ENCODE measurements at regions not wholly inside any gene's neighbourhood (a gene's known extent, or its start where the extent isn't known, plus 50 kb on each side); places are given as distances from the start of the nearest gene placed in this dataset.

DNA sequence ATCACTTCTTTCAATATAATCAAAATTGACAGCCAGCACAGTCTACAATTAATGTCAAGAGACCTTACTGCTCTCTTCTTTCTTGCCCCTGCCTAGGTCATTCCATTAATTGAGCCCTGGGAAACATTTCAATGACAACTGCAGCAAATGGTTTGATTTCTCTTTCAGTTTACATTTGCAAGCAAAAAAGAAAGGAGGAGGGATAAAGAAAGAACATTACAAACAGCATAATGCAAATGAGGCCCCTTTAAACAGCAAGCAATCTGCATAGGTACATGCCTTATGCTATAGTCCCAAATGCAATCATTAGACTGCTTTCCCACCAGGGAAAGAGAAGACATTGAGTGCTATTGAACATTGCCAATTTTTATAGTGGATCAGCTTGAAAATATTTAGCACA lies 655.0 kb upstream of the CDH2 start:
- no peaks in the 10 kb centered on the region for H3K27me3 Mint-ChIP-seq
- no peaks in the 10 kb centered on the region for H3K4me1 Mint-ChIP-seq (ENCODE audit: low read depth)
- no peak for DNase-seq
- no peak overlapping the region for H3K4me3 Mint-ChIP-seq
- no peak overlapping the region for H3K27ac Mint-ChIP-seq
- peaks cover 12% of the 10 kb centered on the region for H3K9me3 Mint-ChIP-seq
- H3K36me3 Mint-ChIP-seq (ENCODE audit: low read depth) = no peaks in the 10 kb centered on the region

DNA sequence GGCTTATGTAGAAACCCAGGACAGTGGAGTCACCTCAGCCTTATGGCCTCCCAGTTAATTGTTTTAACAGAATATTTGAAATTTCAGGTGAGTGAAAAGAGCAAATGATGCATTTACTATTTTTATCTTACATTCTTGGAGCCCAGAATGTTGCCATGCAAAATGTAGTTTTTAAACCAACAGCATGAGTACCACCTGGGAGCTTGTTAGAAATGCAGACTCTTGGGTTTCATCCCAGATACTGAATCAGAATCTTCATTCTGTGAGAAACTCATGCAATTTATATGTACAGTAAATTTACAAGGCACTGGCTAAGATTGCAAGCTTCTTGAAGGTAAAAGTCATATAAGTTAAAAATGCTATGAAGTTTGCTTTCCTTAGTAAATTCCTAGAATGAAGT lies 654.5 kb upstream of the CDH2 start:
- no peaks in the 10 kb centered on the region for H3K36me3 Mint-ChIP-seq (ENCODE audit: low read depth)
- no peak overlapping the region for H3K27ac Mint-ChIP-seq
- H3K4me1 Mint-ChIP-seq (ENCODE audit: low read depth) = no peaks in the 10 kb centered on the region
- no peak for DNase-seq
- H3K27me3 Mint-ChIP-seq = no peaks in the 10 kb centered on the region
- peaks cover 12% of the 10 kb centered on the region for H3K9me3 Mint-ChIP-seq
- H3K4me3 Mint-ChIP-seq = no peak overlapping the region

DNA sequence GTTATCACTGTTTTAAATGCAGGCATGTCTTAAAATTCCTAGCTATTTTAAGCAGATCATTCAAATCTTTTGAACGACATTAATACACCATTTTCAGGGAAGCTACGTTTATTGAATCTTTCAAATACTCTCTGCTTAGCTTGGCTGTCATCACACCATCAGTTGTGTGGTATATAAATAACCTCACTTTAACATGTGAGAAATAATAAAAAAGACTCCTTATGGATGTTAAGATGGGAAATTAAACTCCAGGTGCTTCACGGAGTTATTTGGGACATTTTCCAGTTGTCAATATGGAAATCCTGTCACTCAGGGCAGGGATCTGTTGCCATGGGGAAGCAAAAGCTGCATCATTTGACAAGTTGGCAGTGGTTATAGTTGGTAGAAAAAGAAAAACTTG lies 649.2 kb upstream of the CDH2 start:
- Mint-ChIP-seq H3K27me3 (no peaks in the 10 kb centered on the region), H3K4me1 (ENCODE audit: low read depth) (no peaks in the 10 kb centered on the region), H3K9me3 (peaks cover 16% of the 10 kb centered on the region), H3K36me3 (ENCODE audit: low read depth) (no peaks in the 10 kb centered on the region), H3K4me3 (no peak overlapping the region), H3K27ac (no peak overlapping the region)
- DNase-seq = no peak

DNA sequence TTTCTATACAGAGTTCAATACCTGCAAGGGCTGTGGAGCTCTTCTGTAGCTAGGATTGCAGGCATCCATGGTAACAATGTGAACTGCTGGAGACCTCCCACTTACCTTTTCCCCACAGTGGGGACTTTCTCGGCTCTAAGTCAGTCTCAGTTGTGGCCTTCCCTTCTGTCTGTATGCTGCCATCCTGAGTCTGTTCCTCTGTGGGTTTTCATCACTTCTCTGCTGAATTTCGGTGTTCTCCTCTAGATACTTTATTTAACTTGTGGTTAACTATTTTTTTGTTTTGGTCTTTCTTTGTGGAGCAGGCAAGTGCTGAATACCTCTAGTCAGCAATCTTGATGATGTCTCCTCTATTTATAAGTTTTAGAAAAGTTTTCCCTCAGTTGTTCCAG lies 647.2 kb upstream of the CDH2 start:
- Mint-ChIP-seq H3K27ac (no peak overlapping the region), H3K27me3 (no peaks in the 10 kb centered on the region), H3K4me1 (ENCODE audit: low read depth) (no peaks in the 10 kb centered on the region), H3K4me3 (no peak overlapping the region), H3K36me3 (ENCODE audit: low read depth) (no peaks in the 10 kb centered on the region), H3K9me3 (peaks cover 16% of the 10 kb centered on the region)
- no peak for DNase-seq

DNA sequence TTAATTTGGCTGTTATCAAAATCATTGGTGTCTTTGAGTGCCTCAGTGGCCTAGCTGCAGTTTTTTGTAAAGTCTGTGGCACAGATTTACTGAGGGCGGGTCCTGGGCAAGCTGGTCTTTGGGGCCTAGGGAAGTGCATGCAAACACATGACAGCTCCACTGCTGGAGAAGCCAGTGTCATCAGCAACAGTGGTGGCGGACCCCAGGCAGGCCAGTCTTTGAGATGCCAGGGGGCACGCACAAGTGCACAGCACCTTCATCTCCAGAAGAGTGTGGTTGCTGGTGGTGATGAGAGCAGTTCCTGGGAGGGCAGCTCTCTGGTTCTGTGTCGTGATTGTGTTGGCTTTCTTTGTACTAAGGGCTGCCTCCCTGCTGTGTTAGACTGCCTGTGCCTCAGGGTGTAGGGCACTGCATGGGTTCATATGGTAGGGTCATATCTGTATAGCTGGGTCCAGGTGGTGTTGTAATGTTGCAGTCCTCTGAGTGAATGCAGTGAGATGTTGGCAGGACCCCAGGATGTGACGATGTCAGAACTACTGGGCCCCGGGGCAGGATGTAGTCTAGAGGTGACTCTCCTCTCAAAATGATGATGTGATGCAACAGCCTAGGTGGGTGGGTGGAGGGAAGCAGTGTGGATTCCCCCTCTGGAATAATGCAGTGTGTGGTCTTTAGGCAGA lies 646.7 kb upstream of the CDH2 start:
- Mint-ChIP-seq H3K36me3 (ENCODE audit: low read depth) (no peaks in the 10 kb centered on the region), H3K9me3 (peaks cover 16% of the 10 kb centered on the region), H3K4me1 (ENCODE audit: low read depth) (no peaks in the 10 kb centered on the region), H3K4me3 (no peak overlapping the region), H3K27me3 (no peaks in the 10 kb centered on the region), H3K27ac (no peak overlapping the region)
- no peak for DNase-seq

DNA sequence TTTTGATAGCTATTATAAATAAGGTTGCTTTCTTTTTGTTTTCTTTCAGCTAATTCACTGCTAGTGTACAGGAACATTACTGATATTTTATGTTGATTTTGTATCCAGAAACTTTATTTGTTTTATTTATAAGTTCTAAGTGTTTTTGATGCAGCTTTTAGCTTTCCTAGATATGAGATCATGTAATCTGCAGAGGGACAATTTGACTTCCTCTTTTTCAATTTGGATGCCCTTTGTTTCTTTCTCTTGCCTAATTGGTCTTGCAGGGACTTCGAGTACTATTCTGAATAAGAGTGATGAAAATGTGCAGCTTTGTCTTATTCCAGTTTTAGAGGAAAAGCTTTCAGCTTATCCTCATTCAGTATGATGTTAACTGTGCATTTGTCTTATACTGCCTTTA lies 643.4 kb upstream of the CDH2 start:
- Mint-ChIP-seq H3K9me3 (peaks cover 17% of the 10 kb centered on the region), H3K36me3 (ENCODE audit: low read depth) (no peaks in the 10 kb centered on the region), H3K27me3 (no peaks in the 10 kb centered on the region), H3K27ac (no peak overlapping the region), H3K4me3 (no peak overlapping the region), H3K4me1 (ENCODE audit: low read depth) (no peaks in the 10 kb centered on the region)
- no peak for DNase-seq

DNA sequence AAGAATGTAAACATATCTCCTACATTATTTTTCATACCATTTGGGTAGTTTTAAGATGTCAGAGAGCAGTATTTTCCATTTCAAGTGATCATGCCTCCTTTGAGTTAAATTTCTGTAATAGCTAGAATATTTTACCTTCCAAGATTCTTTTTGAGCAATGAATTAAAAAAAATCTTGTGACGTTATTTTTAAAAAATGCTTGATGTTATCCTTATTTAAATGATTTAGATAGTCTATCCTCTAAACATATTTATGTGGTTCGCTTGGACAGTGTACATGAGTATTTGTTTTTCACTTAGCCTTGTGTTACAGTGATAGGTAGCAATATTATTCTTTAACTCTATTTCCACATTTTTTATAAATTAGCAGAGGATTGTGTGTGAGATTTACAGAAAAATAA lies 639.2 kb upstream of the CDH2 start:
- Mint-ChIP-seq H3K4me3 (no peak overlapping the region), H3K36me3 (ENCODE audit: low read depth) (no peaks in the 10 kb centered on the region), H3K27ac (no peak overlapping the region), H3K4me1 (ENCODE audit: low read depth) (no peaks in the 10 kb centered on the region), H3K9me3 (peaks cover 14% of the 10 kb centered on the region), H3K27me3 (no peaks in the 10 kb centered on the region)
- no peak for DNase-seq

DNA sequence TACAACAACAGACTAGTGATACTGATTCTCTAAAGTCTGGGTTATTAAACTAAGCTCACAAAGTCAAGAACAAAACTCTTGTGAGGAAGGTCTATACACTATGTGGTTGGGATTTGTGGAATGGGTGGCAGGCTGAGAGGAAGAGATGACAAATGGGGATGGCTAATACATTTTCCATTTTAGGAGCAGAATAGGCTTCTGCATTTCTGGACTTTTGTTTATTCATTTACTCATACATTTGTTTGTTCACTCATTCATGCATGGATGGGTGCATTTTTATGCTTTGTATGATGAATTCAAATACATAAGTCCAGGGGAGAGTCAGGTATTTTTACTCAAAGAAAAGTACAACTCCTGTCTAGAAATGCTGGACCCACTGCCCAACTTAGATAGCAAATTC lies 637.4 kb upstream of the CDH2 start:
- Mint-ChIP-seq H3K27ac (no peak overlapping the region), H3K9me3 (peaks cover 11% of the 10 kb centered on the region), H3K4me1 (ENCODE audit: low read depth) (no peaks in the 10 kb centered on the region), H3K4me3 (no peak overlapping the region), H3K27me3 (no peaks in the 10 kb centered on the region), H3K36me3 (ENCODE audit: low read depth) (no peaks in the 10 kb centered on the region)
- DNase-seq = no peak

DNA sequence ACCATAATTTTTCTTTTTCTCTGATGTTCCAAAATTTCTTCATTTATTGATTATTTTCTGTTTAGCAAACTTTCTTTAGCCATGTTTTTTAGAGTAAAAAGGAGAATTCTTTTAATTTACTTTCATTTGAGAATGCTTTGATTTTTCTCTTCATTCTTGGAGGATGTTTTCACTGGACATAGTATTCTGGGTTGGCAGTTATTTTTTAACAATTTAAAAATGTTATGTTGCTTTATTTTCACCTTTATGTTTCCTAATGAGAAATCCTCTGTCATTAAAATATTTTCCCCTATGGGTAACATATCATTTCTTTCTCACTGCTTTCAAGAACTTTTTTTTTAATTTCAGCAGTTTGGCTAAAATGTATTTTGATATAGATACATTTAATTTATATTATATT lies 631.4 kb upstream of the CDH2 start:
- Mint-ChIP-seq H3K4me1 (ENCODE audit: low read depth) (peaks cover 1% of the 10 kb centered on the region), H3K27ac (no peak overlapping the region), H3K36me3 (ENCODE audit: low read depth) (no peaks in the 10 kb centered on the region), H3K4me3 (no peak overlapping the region), H3K27me3 (no peaks in the 10 kb centered on the region), H3K9me3 (peaks cover 29% of the 10 kb centered on the region)
- no peak for DNase-seq

DNA sequence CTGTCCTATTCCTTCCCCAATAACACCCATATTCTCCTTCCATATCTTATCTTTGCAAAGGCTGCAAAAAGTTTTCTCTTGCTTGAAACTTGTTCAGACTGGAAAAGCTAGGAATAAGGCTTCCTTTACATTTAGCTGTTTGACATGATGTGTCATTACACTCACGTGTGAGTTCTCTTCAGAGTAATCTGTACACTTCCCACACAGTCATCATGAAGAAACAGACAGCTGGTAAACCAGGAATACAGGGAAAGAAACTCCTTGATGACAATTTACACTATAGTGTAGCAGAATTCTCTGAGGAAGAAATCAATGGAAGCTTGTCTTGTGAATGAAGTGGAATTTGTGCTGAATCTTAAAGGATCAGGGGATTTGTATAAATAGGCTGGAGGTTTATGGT lies 628.6 kb upstream of the CDH2 start:
- H3K4me3 Mint-ChIP-seq = no peak overlapping the region
- peaks cover 1% of the 10 kb centered on the region for H3K4me1 Mint-ChIP-seq (ENCODE audit: low read depth)
- H3K27ac Mint-ChIP-seq = no peak overlapping the region
- peaks cover 34% of the 10 kb centered on the region for H3K9me3 Mint-ChIP-seq
- H3K36me3 Mint-ChIP-seq (ENCODE audit: low read depth) = no peaks in the 10 kb centered on the region
- no peaks in the 10 kb centered on the region for H3K27me3 Mint-ChIP-seq
- no peak for DNase-seq

DNA sequence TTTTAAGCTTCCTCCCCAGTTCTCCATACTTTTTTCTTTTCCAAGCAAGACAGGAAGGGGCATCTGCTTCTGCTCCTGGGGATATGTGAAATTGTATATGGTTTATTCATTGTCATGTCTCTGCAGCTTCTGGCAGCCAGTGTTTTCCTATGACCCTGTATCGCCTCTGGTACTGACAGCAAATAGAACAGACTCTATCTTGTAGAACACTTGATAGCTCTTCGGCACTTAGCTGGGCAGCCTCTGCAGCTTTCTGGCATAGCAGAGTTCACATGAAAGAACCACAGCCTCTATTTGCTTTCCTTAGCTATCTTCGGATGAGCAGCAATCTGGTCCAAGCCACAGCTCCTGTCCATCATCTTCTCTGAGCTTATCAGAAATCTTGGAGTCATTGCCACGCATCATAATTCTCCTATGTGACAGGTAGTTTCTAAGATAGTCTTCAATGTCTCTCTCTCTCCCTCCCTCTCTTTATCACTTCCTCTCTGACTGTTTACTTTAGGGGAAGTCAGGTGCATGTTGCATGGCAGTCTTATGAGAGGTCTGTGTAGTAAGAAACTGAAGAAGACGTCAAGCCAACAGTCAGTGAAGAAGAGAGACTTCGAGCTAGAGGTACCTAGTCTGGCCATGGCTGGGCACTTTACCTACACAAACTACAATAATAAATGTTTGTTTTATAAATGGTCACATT lies 627.7 kb upstream of the CDH2 start:
- DNase-seq = no peak
- Mint-ChIP-seq H3K27ac (no peak overlapping the region), H3K27me3 (no peaks in the 10 kb centered on the region), H3K4me1 (ENCODE audit: low read depth) (peaks cover 1% of the 10 kb centered on the region), H3K4me3 (no peak overlapping the region), H3K36me3 (ENCODE audit: low read depth) (no peaks in the 10 kb centered on the region), H3K9me3 (peaks cover 34% of the 10 kb centered on the region)

DNA sequence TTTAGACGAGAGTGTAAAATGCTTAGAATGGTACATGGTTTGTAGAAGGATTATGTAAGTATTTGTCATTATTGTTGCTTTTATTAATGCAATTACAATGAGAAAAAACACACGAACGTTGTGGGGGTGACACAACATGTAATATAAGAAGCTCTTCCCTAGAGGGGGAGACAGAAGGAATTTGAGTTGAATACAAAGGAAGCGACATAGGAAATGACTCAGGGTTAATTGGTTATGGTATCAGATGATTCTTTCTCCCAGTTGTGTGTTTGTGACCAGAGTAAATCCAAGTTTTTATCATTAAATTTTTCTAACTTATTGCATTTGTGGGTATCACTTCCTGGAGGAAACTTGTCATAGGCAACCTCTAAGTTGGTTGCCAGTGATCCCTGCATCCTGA lies 625.6 kb upstream of the CDH2 start:
- Mint-ChIP-seq H3K9me3 (peaks cover 25% of the 10 kb centered on the region), H3K27ac (no peak overlapping the region), H3K36me3 (ENCODE audit: low read depth) (no peaks in the 10 kb centered on the region), H3K4me3 (no peak overlapping the region), H3K4me1 (ENCODE audit: low read depth) (peaks cover 1% of the 10 kb centered on the region), H3K27me3 (no peaks in the 10 kb centered on the region)
- DNase-seq = no peak

DNA sequence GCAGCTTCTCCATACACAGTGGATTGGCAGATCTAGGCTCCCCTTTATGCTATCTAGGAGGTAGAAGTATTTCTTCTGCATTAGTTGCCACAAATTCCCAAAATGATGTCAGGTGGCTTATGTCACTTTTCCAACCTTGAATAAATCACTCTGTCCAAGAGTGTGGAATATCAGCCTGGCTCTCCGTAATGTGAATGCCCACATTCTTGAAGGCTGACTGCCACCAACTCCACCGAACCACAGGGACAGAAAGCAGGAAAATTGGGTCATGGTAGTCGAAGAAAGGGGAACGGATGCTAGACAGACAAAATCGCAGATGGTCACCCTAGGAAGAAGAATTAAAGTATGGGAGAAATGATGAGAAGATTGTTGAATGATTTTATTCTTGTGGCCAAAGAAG lies 624.9 kb upstream of the CDH2 start:
- H3K27ac Mint-ChIP-seq = no peak overlapping the region
- H3K36me3 Mint-ChIP-seq (ENCODE audit: low read depth) = no peaks in the 10 kb centered on the region
- H3K4me3 Mint-ChIP-seq = no peak overlapping the region
- no peak for DNase-seq
- peaks cover 23% of the 10 kb centered on the region for H3K9me3 Mint-ChIP-seq
- peaks cover 1% of the 10 kb centered on the region for H3K4me1 Mint-ChIP-seq (ENCODE audit: low read depth)
- H3K27me3 Mint-ChIP-seq = no peaks in the 10 kb centered on the region

DNA sequence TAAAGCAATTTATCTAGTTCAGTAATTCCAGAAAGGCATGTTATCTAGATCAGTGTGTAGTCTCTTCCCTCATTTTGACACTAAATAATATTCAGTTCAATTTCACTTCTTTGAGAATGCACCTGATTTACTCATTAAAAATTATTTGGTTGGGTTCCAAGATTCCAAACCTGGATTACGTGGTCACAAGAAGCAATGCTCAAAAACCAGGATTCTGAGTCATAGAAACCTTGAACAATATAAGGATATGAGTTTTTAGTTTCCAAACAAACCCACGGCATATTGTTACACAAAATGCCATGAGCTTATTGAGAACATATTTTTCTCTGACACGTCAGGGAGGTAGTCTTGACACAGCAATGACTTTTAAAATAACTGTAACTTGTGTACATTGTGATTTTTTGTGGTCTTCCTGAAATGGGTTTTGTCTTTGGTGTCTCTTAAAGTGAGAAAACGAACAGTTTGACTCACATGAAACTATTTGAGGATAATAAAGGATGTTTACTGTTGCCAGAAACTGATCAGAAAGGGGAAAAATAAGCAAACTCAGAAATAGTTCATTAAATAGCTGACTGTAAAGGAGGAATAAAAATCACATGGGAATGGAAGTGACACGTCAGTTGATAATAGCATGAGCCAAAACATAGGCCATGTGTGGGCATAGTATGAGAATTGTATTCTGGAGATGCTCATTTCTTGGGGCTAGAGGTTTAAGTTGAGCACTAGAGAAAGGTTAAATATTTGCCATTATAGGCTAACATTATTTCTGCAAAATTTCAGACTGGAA lies 617.7 kb upstream of the CDH2 start:
- DNase-seq = no peak
- no peak overlapping the region for H3K27ac Mint-ChIP-seq

DNA sequence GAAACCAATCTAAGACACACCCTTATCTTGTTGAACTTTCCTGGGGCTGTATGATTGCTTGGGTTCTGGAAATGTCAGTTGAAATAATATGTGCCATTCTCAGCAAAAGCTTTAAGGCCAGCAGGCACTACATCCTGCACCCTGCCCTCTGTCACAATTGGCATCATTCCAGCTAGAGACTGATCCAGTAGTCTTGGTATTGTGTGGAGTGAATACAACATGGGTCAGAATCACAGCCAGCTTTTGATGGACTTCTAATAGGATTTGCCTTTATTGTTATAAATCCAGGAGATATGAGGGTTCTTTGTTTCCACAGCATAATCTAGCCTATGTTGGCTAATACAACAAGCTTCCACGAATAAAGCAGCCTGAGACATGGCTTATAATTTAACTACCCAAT lies 617.0 kb upstream of the CDH2 start:
- Mint-ChIP-seq H3K27ac (no peak overlapping the region), H3K9me3 (peaks cover 8% of the 10 kb centered on the region), H3K27me3 (no peaks in the 10 kb centered on the region), H3K4me1 (ENCODE audit: low read depth) (peaks cover 2% of the 10 kb centered on the region), H3K36me3 (ENCODE audit: low read depth) (no peaks in the 10 kb centered on the region), H3K4me3 (no peak overlapping the region)
- no peak for DNase-seq

More for the DNA sequence above, 617.7 kb upstream of the CDH2 start:
- no peaks in the 10 kb centered on the region for H3K27me3 Mint-ChIP-seq
- H3K36me3 Mint-ChIP-seq (ENCODE audit: low read depth) = no peaks in the 10 kb centered on the region
- peaks cover 5% of the 10 kb centered on the region for H3K9me3 Mint-ChIP-seq
- H3K4me1 Mint-ChIP-seq (ENCODE audit: low read depth) = peaks cover 2% of the 10 kb centered on the region
- H3K4me3 Mint-ChIP-seq = no peak overlapping the region
